Neural cell (in vitro differentiated cells): ENCODE measurements at regions not wholly inside any gene's neighbourhood (a gene's known extent, or its start where the extent isn't known, plus 50 kb on each side); places are given as distances from the start of the nearest gene placed in this dataset.

Experiments
- CTCF ChIP-seq: fragments of 450-650 bp; IDR thresholded peaks from 2 replicates; pipeline ENCODE4 v1.5.1; 2014; ENCODE audit warnings: antibody characterized with exemption, mild to moderate bottlenecking, moderate library complexity; ENCODE audit not compliant: poor library complexity, severe bottlenecking
- EP300 ChIP-seq: fragments of 450-650 bp; conservative IDR thresholded peaks from 2 replicates; pipeline ENCODE4 v1.6.1; 2014; ENCODE audit warnings: antibody characterized with exemption, mild to moderate bottlenecking, moderate library complexity; ENCODE audit not compliant: poor library complexity, severe bottlenecking
- EZH2 ChIP-seq: fragments of 200-600, 300-800 bp; shearing (Covaris generic), sonication (generic); IDR thresholded peaks from 2 replicates; pipeline ENCODE4 v1.6.1; 2014; ENCODE audit warnings: antibody characterized with exemption, low read length, borderline replicate concordance, mild to moderate bottlenecking; ENCODE audit not compliant: insufficient read depth, poor library complexity, severe bottlenecking
- POLR2AphosphoS5 ChIP-seq: IDR thresholded peaks from 2 replicates; pipeline ENCODE4 v1.6.1; 2012
- RAD21 ChIP-seq: fragments of 450-650 bp; conservative IDR thresholded peaks from 2 replicates; pipeline ENCODE4 v1.6.1; 2014; ENCODE audit warnings: antibody characterized with exemption, mild to moderate bottlenecking, moderate library complexity
- SMC3 ChIP-seq: fragments of 450-650 bp; conservative IDR thresholded peaks from 2 replicates; pipeline ENCODE4 v1.6.1; 2014; ENCODE audit warnings: antibody characterized with exemption, mild to moderate bottlenecking, moderate library complexity; ENCODE audit not compliant: poor library complexity

GRCh38 chr4:138347561-138347960, 105.4 kb upstream of the SLC7A11 start:
- TF ChIP-seq EZH2, result no peak
- no peak for TF ChIP-seq POLR2AphosphoS5
- no peak for TF ChIP-seq CTCF
- TF ChIP-seq EP300, result no peak
- no peak for TF ChIP-seq SMC3
- TF ChIP-seq RAD21, result no peak
